A673 (cell line): ENCODE measurements at regions not wholly inside any gene's neighbourhood (a gene's known extent, or its start where the extent isn't known, plus 50 kb on each side); places are given as distances from the start of the nearest gene placed in this dataset.

Experiments
- CTCF ChIP-seq: fragments of 300-800, 200-600 bp; sonication (generic); conservative IDR thresholded peaks from 2 replicates; pipeline ENCODE4 v1.5.1; 2017; ENCODE audit warnings: low read depth, mild to moderate bottlenecking, antibody characterized with exemption, low read length, moderate library complexity, mixed read lengths
- EZH2 ChIP-seq: fragments of 200-600 bp; sonication (generic); IDR thresholded peaks from 2 replicates; pipeline ENCODE4 v1.6.1; 2017; ENCODE audit warnings: borderline replicate concordance, low read depth, mild to moderate bottlenecking, mixed read lengths, antibody characterized with exemption, low read length; ENCODE audit not compliant: poor library complexity, severe bottlenecking

GRCh38 chr9:115938479-115938878 is 215.1 kb upstream of the PAPPA start:
- no peak for TF ChIP-seq CTCF
- TF ChIP-seq EZH2 = no peak
